GM23248 (cell line): ENCODE measurements at regions not wholly inside any gene's neighbourhood (a gene's known extent, or its start where the extent isn't known, plus 50 kb on each side); places are given as distances from the start of the nearest gene placed in this dataset.

Source experiments
- EZH2 ChIP-seq: fragments of 200-600 bp; sonication (generic); IDR thresholded peaks from 2 replicates; pipeline ENCODE4 v1.6.1; 2018; ENCODE audit warnings: antibody characterized with exemption, mild to moderate bottlenecking; ENCODE audit not compliant: insufficient read depth, poor library complexity, severe bottlenecking
- EZH2phosphoT487 ChIP-seq: fragments of 200-600 bp; sonication (generic); IDR thresholded peaks from 2 replicates; pipeline ENCODE4 v1.6.1; 2018; ENCODE audit warnings: antibody characterized with exemption, moderate library complexity, mild to moderate bottlenecking, low read depth; ENCODE audit not compliant: insufficient read depth

DNA sequence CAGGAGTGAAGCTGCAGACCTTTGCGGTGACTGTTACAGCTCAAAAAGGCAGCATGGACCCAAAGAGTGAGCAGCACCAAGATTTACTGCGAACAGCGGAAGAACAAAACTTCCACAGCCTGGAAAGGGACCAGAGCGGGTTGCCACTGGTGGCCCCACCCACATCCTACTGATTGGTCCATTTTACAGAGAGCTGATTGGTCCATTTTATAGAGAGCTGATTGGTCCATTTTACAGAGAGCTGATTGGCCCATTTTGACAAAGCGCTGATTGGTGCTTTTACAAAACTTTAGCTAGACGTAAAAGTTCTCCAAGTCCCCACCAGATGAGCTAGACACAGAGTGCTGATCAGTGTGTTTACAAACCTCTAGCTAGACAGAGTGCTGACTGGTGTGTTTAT lies 134.2 kb upstream of the FRG1 start:
- no peak for TF ChIP-seq EZH2phosphoT487
- no peak for TF ChIP-seq EZH2
